K562 (cell line): ENCODE measurements at regions not wholly inside any gene's neighbourhood (a gene's known extent, or its start where the extent isn't known, plus 50 kb on each side); places are given as distances from the start of the nearest gene placed in this dataset.
A peak's percentile ranks its signal among the peaks of the same experiment; 100 is the strongest.

Experiments used
- ATAC-seq: fragments of 200-7000 bp; cut with Tn5 transposase; 3 replicates; pipeline ENCODE4 v1.9.1; 2020; ENCODE audit warnings: moderate library complexity
- BruUV-seq: library from RNA; stranded (reverse); fragments of 400-500 nt; replicated peaks from 2 replicates; lab custom pipeline; 2021; lab: Mats Ljungman, UMichigan
- CTCF ChIA-PET: fragments of 300-600 bp; formaldehyde crosslinking; extraction: SDS; loops from one replicate; lab custom pipeline; 2021; ENCODE audit warnings: low intra/inter-chr PET ratio; lab: Yijun Ruan, JAX
- POLR2A ChIA-PET: fragments of 300-600, 350-650 bp; sonication (Branson Sonifier 250); formaldehyde crosslinking; extraction: SDS; loops from one replicate; lab custom pipeline; 2021; ENCODE audit warnings: antibody characterized with exemption, inconsistent platforms; lab: Yijun Ruan, JAX
- DNase-seq, 4 experiments: peaks; one replicate each; pipeline versions ENCODE4 v3.0.0 to v3.0.0-alpha.2; 2011 to 2018; ENCODE audit warnings: low spot score in 3 of 4, mixed read lengths in 3 of 4; ENCODE audit errors: extremely low read depth in 1 of 4
- FAIRE-seq: peaks from 2 replicates; lab custom pipeline; 2011; peaks lifted over from hg19 to GRCh38; lab: Jason Lieb, UNC
- H2AFZ ChIP-seq: 2 replicates; pipeline ENCODE4 v1.6.0; 2011; ENCODE audit warnings: low read depth, low read length, control low read depth, inconsistent platforms
- H3K27ac ChIP-seq: fragments of 200-600 bp; 3 replicates; pipeline ENCODE4 v1.8.0; 2011; ENCODE audit warnings: low read depth, mild to moderate bottlenecking, control low read depth, inconsistent platforms, low read length, moderate library complexity, mixed read lengths; ENCODE audit errors: extremely low read depth
- H3K27me3 ChIP-seq, 2 experiments: fragments of 300-600 bp in 1 of 2; 2 replicates in 1 of 2; 3 replicates in 1 of 2; pipeline versions ENCODE4 v1.6.0 to v1.8.0; 2011; ENCODE audit warnings: inconsistent platforms in 2 of 2, low read length in 2 of 2, mild to moderate bottlenecking in 1 of 2, mixed read lengths in 1 of 2, moderate library complexity in 1 of 2; ENCODE audit not compliant: control insufficient read depth in 2 of 2, insufficient read depth in 2 of 2
- H3K36me3 ChIP-seq: fragments of 300-600 bp; 3 replicates; pipeline ENCODE4 v1.8.0; 2011; ENCODE audit warnings: mild to moderate bottlenecking, low read length, inconsistent platforms; ENCODE audit not compliant: control insufficient read depth, insufficient read depth
- H3K4me1 ChIP-seq, 2 experiments: fragments of 200-600 bp in 1 of 2; replicated peaks in 1 of 2; 2 replicates in 1 of 2; 3 replicates in 1 of 2; pipeline versions ENCODE4 v1.5.1 to v1.8.0; 2011; ENCODE audit warnings: inconsistent platforms in 2 of 2, low read length in 2 of 2, mild to moderate bottlenecking in 1 of 2, mixed read lengths in 1 of 2, moderate library complexity in 1 of 2; ENCODE audit not compliant: control insufficient read depth in 2 of 2, insufficient read depth in 2 of 2
- H3K4me2 ChIP-seq: 2 replicates; pipeline ENCODE4 v1.6.1; 2011; ENCODE audit warnings: low read length, control low read depth, inconsistent platforms, mixed read lengths; ENCODE audit not compliant: insufficient read depth
- H3K4me3 ChIP-seq: fragments of 200-600 bp; sonication (generic), shearing (Covaris generic); 2 replicates; pipeline ENCODE4 v1.5.1; 2016; ENCODE audit warnings: control low read depth, inconsistent platforms
- H3K79me2 ChIP-seq: fragments of 200-600 bp; 3 replicates; pipeline ENCODE4 v1.8.0; 2011; ENCODE audit warnings: low read length, inconsistent platforms; ENCODE audit not compliant: control insufficient read depth, insufficient read depth
- H3K9ac ChIP-seq, 2 experiments: 2 replicates each; pipeline versions ENCODE4 v1.6.0 to v1.6.1; 2011; ENCODE audit warnings: low read depth in 2 of 2, low read length in 2 of 2, control low read depth in 1 of 2, inconsistent platforms in 1 of 2, mild to moderate bottlenecking in 1 of 2, mixed read lengths in 1 of 2; ENCODE audit not compliant: insufficient read depth in 1 of 2
- H3K9me1 ChIP-seq: one replicate; pipeline ENCODE4 v1.6.0; 2011; ENCODE audit warnings: inconsistent platforms, mild to moderate bottlenecking, low read length, moderate library complexity; ENCODE audit not compliant: control insufficient read depth, insufficient read depth
- H3K9me3 ChIP-seq: replicated peaks from 2 replicates; pipeline ENCODE4 v1.5.1; 2011; ENCODE audit warnings: low read depth, low read length, inconsistent platforms; ENCODE audit not compliant: control insufficient read depth, insufficient read depth
- H4K20me1 ChIP-seq: replicated peaks from 2 replicates; pipeline ENCODE4 v1.6.1; 2011; ENCODE audit warnings: low read length, inconsistent platforms, mixed read lengths; ENCODE audit not compliant: control insufficient read depth, insufficient read depth
- ARID1B ChIP-seq: fragments of 450-650 bp; IDR thresholded peaks from 2 replicates; pipeline ENCODE4 v1.6.1; 2016; ENCODE audit warnings: antibody characterized with exemption, mild to moderate bottlenecking, inconsistent platforms
- C11orf30 ChIP-seq: fragments of 450-650 bp; IDR thresholded peaks from 2 replicates; pipeline ENCODE4 v1.6.1; 2016; ENCODE audit warnings: low read depth, mild to moderate bottlenecking
- EP300 ChIP-seq: IDR thresholded peaks from 2 replicates; pipeline ENCODE4 v1.6.1; 2012; ENCODE audit warnings: low read length, improper control_type of control experiment
- FOSL1 ChIP-seq: fragments of 200-800 bp; sonication (Bioruptor generic); conservative IDR thresholded peaks from 2 replicates; pipeline ENCODE4 v1.6.1; 2016; ENCODE audit warnings: missing genetic modification characterization, missing compliant biosample characterization
- HOXB6 ChIP-seq: fragments of 250-450 bp; sonication (Bioruptor Pico); IDR thresholded peaks from 2 replicates; pipeline ENCODE4 v1.5.1; 2022; ENCODE audit warnings: mild to moderate bottlenecking, borderline replicate concordance
- MLLT1 ChIP-seq, 2 experiments: fragments of 450-650 bp; IDR thresholded peaks; 2 replicates each; pipeline ENCODE4 v1.6.1; 2016
- RBM17 ChIP-seq: fragments of 200-400 bp; formaldehyde crosslinking; IDR thresholded peaks from 2 replicates; pipeline ENCODE4 v1.6.1; 2017; ENCODE audit warnings: low read depth, mild to moderate bottlenecking, low read length, borderline replicate concordance
- TAF9B ChIP-seq: fragments of 450-650 bp; IDR thresholded peaks from 2 replicates; pipeline ENCODE4 v1.6.1; 2018; ENCODE audit warnings: mild to moderate bottlenecking; ENCODE audit not compliant: partially characterized antibody
- YY1 ChIP-seq, 3 experiments: IDR thresholded peaks; 2 replicates each; pipeline ENCODE4 v1.6.1; 2011; ENCODE audit warnings: low read length in 2 of 3, mild to moderate bottlenecking in 2 of 3, moderate library complexity in 2 of 3, borderline replicate concordance in 1 of 3, control low read depth in 1 of 3, low read depth in 1 of 3; ENCODE audit not compliant: insufficient read depth in 3 of 3, insufficient replicate concordance in 2 of 3, control insufficient read depth in 1 of 3, insufficient read length in 1 of 3; ENCODE audit errors: extremely low read depth in 1 of 3
- ZBTB5 ChIP-seq: fragments of 450-650 bp; IDR thresholded peaks from 2 replicates; pipeline ENCODE4 v1.6.1; 2017; ENCODE audit warnings: antibody characterized with exemption
- ZNF316 ChIP-seq: fragments of 450-650 bp; IDR thresholded peaks from 2 replicates; pipeline ENCODE4 v1.6.1; 2016
- ZNF512 ChIP-seq: IDR thresholded peaks from 2 replicates; pipeline ENCODE4 v1.6.1; 2016; ENCODE audit warnings: missing genetic modification characterization, missing compliant biosample characterization
- WGBS: fragments of 100-300 bp; shearing (Covaris generic); methylation state at CpG from one replicate; pipeline ENCODE4 v1.1.6; 2016; ENCODE audit warnings: low coverage, mixed read lengths; ENCODE audit not compliant: insufficient coverage; ENCODE audit errors: missing lambda C conversion rate; 5-methylcytosine and 5-hydroxymethylcytosine counted together
- in situ Hi-C: fragments of 300-500 bp; cut with MboI; formaldehyde crosslinking; loops from 4 replicates; pipeline ENCODE4 v1.15.0; 2018; ENCODE audit warnings: inconsistent platforms, mixed read lengths
- intact Hi-C: fragments of 100-400 bp; cut with micrococcal nuclease; formaldehyde crosslinking; loops from 2 replicates; pipeline ENCODE4 v1.14.2; 2022
- TF ChIP-seq, protein P1 (sequence below): sonication (generic); formaldehyde crosslinking; IDR thresholded peaks from 2 replicates; pipeline ENCODE4 v1.8.1; 2023; ENCODE audit warnings: mild to moderate bottlenecking, missing genetic modification reagents

GRCh38 chr3:23739536-23739935 lies 66.2 kb upstream of the UBE2E1 start (continued):
- TF ChIP-seq MLLT1 (IDR thresholded peaks at IDR 0.05), result no peak
- TF ChIP-seq, all 486 proteins: peak for 12

DNA sequence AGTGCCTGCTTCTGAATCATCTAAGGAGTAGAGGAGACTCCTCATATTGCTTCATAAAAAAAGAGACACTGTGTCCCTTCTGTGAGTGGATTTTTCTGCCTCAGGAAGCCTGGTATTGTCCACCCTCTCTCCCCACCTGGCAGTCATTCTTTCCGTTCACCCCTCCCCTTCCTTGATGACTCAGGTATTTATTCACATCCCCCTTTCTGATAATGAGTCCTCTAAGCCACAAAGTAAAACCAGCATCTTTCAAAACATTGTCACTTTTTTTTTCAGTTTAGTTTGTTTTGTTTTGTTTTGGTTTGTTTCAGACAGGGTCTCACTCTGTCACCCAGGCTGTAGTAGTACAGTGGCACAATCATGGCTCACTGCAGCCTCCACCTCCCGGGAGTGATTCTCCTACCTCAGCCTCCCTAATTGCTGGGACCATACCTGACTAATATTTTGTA lies 65.2 kb upstream of the UBE2E1 start:
- Histone ChIP-seq H3K27me3 (peaks cover 24 to 30% of the 10 kb centered on the region in 2 experiments), H3K4me1 (no peaks in the 10 kb centered on the region; a peak in 1 of 5 replicates), H3K4me2 (no peak overlapping the region), H3K9me1 (no peaks in the 10 kb centered on the region), H3K9me3 (no peaks in the 10 kb centered on the region), H3K36me3 (no peaks in the 10 kb centered on the region), H4K20me1 (no peaks in the 10 kb centered on the region), H2AFZ (no peak overlapping the region), H3K27ac (no peak overlapping the region), H3K9ac (no peak overlapping the region), H3K79me2 (no peaks in the 10 kb centered on the region), H3K4me3 (no peak overlapping the region)
- WGBS, result 2% methylated on average over 2 of the region's 2 CpGs
- in situ Hi-C loops, result no loop called here
- ChIA-PET POLR2A (interaction anchor here (0.6 kb wide), 1 partner anchor 149 kb away, joined by 4 read pairs; no protein-coding TSS in a partner anchor), CTCF (no interaction called here)
- intact Hi-C loops, result no loop called here
- peak in 2 of 4 experiments; percentile 31 to 47 for DNase-seq
- ATAC-seq, result peak; percentile 35; the same call in 2 of the 3 replicates
- BruUV-seq, result no TSS peak
- no peak for FAIRE-seq
- TF ChIP-seq EP300, result no peak
- TF ChIP-seq ZBTB5, result no peak
- TF ChIP-seq ZNF512 (tag), result no peak
- peak; percentile 87 for TF ChIP-seq FOSL1 (tag)
- TF ChIP-seq ARID1B, result peak; percentile 41; the same call in 1 of the 2 replicates
- TF ChIP-seq HOXB6 (CRISPR knock-in tag), result no peak
- no peak for TF ChIP-seq YY1 (IDR thresholded peaks at IDR 0.05; ENCODE audit: borderline replicate concordance in 1 of 3, control insufficient read depth in 1 of 3, extremely low read depth in 1 of 3, insufficient read depth in 3 of 3, insufficient read length in 1 of 3, insufficient replicate concordance in 2 of 3, low read depth in 1 of 3, low read length in 2 of 3)
- peak; percentile 62 for TF ChIP-seq C11orf30
- TF ChIP-seq, protein P1, sequence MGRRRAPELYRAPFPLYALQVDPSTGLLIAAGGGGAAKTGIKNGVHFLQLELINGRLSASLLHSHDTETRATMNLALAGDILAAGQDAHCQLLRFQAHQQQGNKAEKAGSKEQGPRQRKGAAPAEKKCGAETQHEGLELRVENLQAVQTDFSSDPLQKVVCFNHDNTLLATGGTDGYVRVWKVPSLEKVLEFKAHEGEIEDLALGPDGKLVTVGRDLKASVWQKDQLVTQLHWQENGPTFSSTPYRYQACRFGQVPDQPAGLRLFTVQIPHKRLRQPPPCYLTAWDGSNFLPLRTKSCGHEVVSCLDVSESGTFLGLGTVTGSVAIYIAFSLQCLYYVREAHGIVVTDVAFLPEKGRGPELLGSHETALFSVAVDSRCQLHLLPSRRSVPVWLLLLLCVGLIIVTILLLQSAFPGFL (CRISPR knock-in tag), result no peak
- no peak for TF ChIP-seq TAF9B
- peak; percentile 70 for TF ChIP-seq ZNF316
- no peak for TF ChIP-seq RBM17
